HG03196 (cell line): ENCODE measurements at regions not wholly inside any gene's neighbourhood (a gene's known extent, or its start where the extent isn't known, plus 50 kb on each side); places are given as distances from the start of the nearest gene placed in this dataset.

Experiments used
- ATAC-seq: cut with Tn5 transposase; IDR thresholded peaks from one replicate; pipeline ENCODE4 v1.9.1; 2021; ENCODE audit not compliant: unreplicated experiment

- ATAC-seq: no peak
These were observed 1045.1 kb downstream of the ADGRL2 start for GRCh38 chr1:82845866-82846265.

DNA sequence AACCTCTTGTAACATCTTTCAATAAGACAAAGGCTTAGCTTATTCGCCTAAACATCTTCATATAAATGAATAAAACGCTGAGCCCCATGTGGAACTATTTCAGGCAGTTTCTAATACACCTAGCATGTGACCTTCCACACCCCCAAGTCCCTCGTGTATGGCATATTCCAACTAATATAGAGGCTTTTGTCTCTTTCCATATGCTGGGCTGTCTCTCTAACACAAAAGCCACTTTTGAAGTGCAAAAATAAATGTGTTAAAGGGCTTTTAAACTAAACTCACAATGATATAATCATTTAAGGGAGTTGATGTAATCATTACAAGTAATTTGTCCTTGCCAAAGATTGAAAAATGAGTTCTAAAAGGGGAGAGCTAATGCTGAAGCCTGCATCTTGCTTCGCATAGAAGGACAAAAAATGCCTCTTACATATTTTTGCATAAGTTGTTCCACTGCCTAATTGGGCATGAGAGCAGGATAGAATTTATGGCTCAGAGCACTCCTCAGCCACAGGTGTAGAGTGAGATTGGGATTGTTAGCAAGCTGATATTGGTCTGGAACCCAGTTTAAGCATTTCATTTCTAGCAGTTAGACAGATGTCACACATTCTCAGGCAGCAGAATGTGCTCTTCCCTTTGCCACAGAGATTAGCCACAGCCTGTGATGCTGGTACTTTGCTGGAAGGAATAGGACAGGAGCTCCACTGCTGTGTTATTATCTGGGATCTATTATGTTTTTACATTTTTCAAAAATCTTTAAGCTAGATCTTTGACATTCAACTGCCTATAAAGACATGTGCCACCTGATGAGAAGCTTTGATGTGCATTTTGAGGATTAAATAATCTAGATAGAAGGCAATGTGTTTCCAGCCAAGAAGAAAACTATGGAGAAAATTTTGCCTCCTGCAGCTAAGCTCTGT is 1044.4 kb downstream of the ADGRL2 start:
- no peak for ATAC-seq

GRCh38 chr1:82844447-82844846 is 1043.7 kb downstream of the ADGRL2 start:
- ATAC-seq: no peak

- ATAC-seq: no peak
These were observed 1043.1 kb downstream of the ADGRL2 start for GRCh38 chr1:82843876-82844275.

DNA sequence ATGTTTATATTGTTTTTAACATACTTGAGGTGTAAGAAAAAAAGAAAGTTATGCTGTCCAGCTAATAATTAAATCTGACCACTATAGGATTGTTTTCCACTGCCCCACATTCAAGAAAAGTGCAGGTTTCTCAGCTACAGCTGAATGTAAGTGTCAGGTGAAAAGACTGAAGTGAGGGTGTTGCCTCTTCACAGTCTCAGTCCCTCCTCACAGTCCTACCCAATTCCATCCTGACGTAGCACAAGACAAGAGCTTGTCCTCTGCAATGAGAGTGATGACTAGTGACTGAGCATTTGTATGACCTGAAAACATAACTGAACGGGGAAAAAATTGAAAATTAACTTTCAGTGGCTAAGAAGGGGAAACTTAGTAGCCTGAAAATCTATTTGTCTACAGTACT is 1039.5 kb downstream of the ADGRL2 start:
- no peak for ATAC-seq

- no peak for ATAC-seq
These were observed 1037.2 kb downstream of the ADGRL2 start for GRCh38 chr1:82837766-82838465.

- ATAC-seq: no peak
These were observed 1036.4 kb downstream of the ADGRL2 start for GRCh38 chr1:82836973-82837680.

- ATAC-seq: no peak
These were observed 1035.7 kb downstream of the ADGRL2 start for GRCh38 chr1:82836213-82836972.

DNA sequence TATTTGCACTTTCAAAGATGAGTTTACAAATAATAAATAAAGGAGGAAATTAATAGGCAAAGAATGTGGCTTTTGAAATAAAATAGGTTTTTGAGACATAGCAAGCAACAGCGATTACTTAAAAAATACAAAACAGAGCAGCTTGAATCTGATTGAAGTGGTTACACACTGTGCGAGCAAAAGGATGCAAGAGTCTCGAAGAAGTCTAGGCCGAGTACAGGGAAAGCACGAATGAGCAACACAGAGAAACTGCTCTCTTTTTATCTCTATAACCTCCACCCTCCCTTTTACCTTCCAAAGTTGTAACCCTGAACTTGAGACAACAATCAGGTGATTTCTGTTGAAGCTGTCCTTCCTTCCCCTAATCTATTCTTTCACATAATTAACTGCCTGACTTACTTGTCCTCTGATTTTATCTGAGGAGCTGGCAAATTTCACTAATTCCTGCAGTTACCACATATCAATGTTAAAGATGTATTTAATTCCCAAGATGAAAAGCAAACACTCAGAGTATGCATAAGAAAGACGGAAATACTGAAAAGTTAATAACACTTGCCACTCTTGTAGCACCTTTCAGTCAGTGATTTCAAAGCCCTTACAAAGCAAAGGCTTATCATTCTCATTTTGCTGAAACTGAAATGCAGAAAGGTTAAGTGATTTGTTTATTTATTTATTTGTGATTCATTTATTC is 1030.1 kb downstream of the ADGRL2 start:
- ATAC-seq: no peak

- no peak for ATAC-seq
These were observed 1028.8 kb downstream of the ADGRL2 start for GRCh38 chr1:82829527-82829926.

GRCh38 chr1:82823876-82824275 is 1023.1 kb downstream of the ADGRL2 start:
- ATAC-seq: no peak

DNA sequence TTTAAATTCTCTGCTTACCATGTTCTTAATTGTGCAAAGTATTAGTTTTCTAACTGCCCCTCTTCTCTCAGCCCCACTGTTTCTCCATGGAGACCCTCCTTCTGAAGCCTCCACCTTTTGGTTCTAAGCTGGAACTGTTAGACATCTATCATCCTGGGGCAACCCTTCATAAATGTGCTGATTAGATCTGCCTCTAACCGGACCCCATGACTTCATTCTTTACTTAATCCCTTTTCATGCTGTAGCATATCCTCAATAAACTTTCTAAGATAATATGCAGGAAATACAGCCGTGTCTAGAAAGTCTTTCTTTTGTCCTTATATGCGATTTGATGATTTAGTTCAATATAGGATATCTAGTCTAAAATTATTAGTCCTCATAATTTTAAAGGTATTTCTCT is 1020.1 kb downstream of the ADGRL2 start:
- ATAC-seq: no peak

DNA sequence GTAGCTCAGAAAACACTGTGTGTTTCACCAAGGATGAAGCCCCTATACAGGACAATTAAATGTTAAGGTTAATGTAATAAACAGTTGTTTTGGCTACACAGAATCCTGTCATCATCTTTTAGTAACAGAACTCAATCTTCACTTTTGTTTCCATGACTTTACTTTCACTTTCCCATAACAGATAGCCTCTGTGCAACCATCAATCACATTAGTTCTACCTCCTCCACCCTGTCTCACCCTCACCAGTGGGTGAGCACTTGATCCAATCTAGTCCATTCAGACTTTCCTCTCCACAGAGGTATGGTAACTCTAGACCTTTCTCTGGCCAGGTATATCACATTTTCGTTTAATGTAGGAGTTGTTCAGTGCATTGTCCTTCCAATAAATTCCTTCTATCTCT is 1018.5 kb downstream of the ADGRL2 start:
- peak; percentile 64 for ATAC-seq

DNA sequence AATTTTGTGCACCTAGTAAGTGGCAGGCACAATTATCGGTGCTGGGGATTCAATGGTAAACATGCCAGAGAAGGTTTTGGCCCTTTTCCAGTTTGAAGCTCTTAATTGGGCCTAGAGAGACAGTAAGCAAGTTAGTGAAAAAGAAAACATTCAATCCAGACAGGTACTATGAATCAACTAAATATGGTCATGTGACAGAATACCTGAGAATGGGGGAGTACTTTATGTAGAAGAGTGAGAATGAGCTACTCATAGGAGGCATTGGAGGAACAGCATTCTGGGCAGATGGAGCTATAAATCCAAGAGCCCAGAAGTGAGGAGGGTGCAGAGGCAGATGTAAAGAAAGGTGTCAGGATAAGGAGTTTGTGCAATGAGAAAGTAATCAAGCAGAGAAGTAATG is 1017.9 kb downstream of the ADGRL2 start:
- no peak for ATAC-seq

DNA sequence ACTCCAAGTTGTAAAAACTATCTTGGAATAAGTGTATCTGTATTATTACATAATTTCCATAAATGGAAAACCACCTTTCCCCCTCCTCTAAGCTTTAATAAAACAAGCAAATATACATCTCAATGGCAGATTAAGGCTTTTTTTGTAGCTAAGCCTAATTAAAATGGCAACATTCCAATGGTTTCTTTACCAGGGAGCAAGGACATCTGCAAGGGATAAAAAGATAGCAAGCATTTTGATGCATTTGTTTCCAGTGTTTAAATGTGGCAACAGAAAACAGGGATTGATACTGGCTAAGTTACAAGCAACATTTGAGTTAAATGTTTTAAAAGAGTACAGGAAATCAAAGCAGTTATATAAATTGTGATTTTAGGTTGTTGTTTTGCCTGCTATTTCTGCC is 1012.7 kb downstream of the ADGRL2 start:
- no peak for ATAC-seq

DNA sequence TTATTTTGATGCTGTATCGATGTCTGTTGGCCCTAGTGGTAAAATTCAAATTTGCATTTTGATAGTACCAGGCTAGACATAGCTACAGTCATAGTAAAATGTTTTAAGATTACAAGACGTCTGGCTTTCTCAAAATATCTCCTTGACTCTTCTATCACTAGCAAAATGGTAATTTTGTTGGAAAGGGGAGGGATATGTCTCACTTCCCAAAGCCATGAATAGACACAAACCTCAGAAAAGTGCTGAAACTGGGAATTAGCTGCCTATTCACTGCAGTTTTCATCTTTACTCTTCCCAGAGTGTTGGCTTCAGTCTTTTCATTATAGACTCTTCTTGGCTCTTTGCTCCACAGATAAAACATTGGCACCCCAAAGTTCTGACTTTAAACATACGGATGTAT is 1009.9 kb downstream of the ADGRL2 start:
- no peak for ATAC-seq

GRCh38 chr1:82807563-82807962 is 1006.8 kb downstream of the ADGRL2 start:
- ATAC-seq: no peak

DNA sequence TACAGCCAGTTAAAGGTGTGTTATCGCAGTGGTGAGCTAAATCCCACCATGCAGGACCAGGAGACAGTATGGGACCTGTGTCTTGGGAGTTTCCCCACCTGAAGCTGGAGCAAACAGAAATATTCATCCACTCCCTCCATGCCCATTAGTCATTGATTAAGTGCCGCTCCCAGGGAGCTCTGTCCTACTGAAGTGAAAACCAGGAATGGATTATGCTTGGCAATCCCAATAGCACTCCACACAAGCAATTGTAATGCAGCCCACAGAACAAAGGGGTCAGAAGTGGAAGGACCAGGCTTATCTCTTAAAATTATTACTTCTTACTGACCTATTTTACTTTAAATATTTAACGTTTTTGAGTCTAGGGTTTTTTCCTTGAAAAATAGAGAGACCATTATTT is 1005.4 kb downstream of the ADGRL2 start:
- no peak for ATAC-seq

DNA sequence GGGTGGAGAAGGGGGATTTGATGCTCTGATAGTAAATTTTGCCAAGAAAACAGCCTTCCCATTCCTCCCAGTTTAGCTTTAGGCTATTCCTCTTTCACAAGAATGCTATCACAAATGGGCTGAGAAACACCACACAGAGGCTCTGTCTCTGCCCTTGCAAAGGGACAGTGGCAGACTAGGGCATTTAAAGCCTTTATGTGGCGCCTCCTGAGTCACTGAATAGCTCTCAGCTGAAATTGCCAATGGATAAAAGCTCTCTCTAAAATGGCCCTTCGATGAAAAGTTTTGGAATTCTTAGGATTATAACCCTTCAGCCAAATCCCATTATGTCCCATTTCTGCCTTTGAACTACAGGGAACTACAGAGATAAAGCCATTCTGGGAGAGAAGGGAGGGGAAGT is 1000.4 kb downstream of the ADGRL2 start:
- ATAC-seq: no peak

GRCh38 chr1:82800721-82801120 is 1000.0 kb downstream of the ADGRL2 start:
- no peak for ATAC-seq
